Activated naive CD8-positive, alpha-beta T cell (primary cell): ENCODE measurements at regions not wholly inside any gene's neighbourhood (a gene's known extent, or its start where the extent isn't known, plus 50 kb on each side); places are given as distances from the start of the nearest gene placed in this dataset.
"Not testable (repeated sequence)": the region's sequence is repeated elsewhere in the genome, so short reads cannot be mapped to it uniquely, and the experiment has no call there.

Experiments
- H3K27ac Mint-ChIP-seq: one replicate; pipeline ENCODE4 v1.8.0; 2021; ENCODE audit warnings: mixed read lengths
- H3K27me3 Mint-ChIP-seq: one replicate; pipeline ENCODE4 v1.8.0; 2021; ENCODE audit warnings: mixed read lengths
- H3K36me3 Mint-ChIP-seq: one replicate; pipeline ENCODE4 v1.8.0; 2021; ENCODE audit warnings: mixed read lengths
- H3K4me1 Mint-ChIP-seq: one replicate; pipeline ENCODE4 v1.8.0; 2021; ENCODE audit warnings: low read depth, mixed read lengths
- H3K4me3 Mint-ChIP-seq: one replicate; pipeline ENCODE4 v1.8.0; 2021; ENCODE audit warnings: mild to moderate bottlenecking, mixed read lengths
- H3K9me3 Mint-ChIP-seq: one replicate; pipeline ENCODE4 v1.8.0; 2021; ENCODE audit warnings: low read depth, mixed read lengths

DNA sequence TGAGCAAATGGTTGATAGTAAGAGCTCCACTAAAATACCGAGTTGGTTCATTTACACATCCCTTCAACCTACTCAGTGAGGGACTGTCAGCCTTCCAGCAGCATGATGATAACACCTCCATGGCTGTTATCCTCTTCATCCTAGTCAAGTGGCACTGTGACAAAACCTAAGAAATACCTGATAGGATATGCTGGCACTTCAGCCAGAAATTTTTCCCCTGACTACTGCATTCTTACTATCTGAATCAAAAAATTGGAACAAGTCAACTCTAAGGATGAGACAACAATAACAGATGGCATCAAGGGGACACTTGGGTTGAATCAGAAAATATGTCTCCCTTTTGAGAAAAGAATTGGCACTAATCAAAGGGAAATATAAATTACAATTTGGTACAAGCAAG lies 193.9 kb downstream of the KCTD12 start:
- H3K36me3 Mint-ChIP-seq: peaks cover 2% of the 10 kb centered on the region
- H3K9me3 Mint-ChIP-seq: peaks cover 7% of the 10 kb centered on the region
- no peaks in the 10 kb centered on the region for H3K27me3 Mint-ChIP-seq
- H3K4me3 Mint-ChIP-seq: no peak overlapping the region
- no peak overlapping the region for H3K27ac Mint-ChIP-seq
- H3K4me1 Mint-ChIP-seq: no peaks in the 10 kb centered on the region

DNA sequence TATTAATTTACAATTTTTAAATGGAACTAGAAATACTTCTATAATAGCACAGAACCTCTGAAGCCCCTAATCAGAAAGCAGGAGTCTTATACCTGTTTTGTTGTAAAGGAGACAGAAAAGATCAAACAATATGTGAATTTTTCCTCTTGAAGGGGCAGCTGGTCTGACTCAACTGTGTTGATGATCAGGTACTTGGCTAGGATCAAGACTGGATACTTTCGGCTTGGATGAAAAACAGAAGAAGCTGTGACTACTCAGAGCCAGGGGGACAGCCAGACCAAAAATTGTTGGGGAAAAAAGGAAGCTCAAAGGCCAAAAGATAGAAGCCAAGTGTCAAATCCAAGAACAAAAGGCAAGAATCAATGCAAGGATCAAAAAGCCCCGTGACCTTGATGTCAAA lies 195.6 kb downstream of the KCTD12 start:
- Mint-ChIP-seq H3K27me3 (no peaks in the 10 kb centered on the region), H3K36me3 (peaks cover 2% of the 10 kb centered on the region), H3K27ac (no peak overlapping the region), H3K4me1 (no peaks in the 10 kb centered on the region), H3K4me3 (no peak overlapping the region), H3K9me3 (peaks cover 7% of the 10 kb centered on the region)

DNA sequence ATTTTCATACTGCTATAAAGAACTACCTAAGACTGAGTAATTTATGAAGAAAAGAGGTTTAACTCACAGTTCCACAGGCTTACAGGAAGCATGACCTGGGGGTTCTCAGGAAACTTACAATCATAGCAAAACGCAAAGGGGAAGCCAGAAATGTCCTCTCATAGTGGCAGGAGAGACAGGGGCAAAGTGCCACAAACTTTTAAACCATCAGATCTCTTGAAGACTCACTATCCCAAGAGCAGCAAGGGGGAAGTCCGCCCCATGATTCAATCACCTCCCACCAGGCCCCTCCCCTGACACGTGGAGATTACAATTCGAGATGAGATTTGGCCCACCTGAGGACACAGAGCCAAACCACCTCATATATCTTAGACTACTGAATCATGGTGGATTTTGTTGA lies 198.7 kb downstream of the KCTD12 start:
- Mint-ChIP-seq H3K9me3 (peaks cover 7% of the 10 kb centered on the region), H3K4me3 (no peak overlapping the region), H3K27ac (no peak overlapping the region), H3K36me3 (no peaks in the 10 kb centered on the region), H3K27me3 (no peaks in the 10 kb centered on the region), H3K4me1 (no peaks in the 10 kb centered on the region)

DNA sequence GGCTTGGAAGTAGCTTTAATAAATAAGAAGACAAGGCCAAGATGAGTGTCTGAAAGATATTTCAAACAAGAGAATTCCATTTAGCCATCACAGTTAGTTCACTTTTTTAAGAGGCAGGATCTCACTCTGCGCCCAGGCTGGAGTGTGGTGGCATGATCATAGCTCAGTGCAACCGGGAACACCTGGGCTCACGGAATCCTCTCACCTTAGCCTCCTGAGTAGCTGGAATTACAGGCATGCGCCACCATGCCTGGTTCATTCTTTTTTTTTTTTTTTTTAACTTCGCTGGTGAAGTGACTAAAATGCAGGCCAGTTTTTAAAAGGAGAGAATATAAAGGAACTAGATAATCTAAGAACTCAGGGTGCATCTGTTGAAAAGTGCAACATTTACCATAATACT lies 200.3 kb downstream of the KCTD12 start:
- Mint-ChIP-seq H3K4me1 (no peaks in the 10 kb centered on the region), H3K27me3 (no peaks in the 10 kb centered on the region), H3K4me3 (no peak overlapping the region), H3K36me3 (no peaks in the 10 kb centered on the region), H3K9me3 (peaks cover 7% of the 10 kb centered on the region), H3K27ac (no peak overlapping the region)

DNA sequence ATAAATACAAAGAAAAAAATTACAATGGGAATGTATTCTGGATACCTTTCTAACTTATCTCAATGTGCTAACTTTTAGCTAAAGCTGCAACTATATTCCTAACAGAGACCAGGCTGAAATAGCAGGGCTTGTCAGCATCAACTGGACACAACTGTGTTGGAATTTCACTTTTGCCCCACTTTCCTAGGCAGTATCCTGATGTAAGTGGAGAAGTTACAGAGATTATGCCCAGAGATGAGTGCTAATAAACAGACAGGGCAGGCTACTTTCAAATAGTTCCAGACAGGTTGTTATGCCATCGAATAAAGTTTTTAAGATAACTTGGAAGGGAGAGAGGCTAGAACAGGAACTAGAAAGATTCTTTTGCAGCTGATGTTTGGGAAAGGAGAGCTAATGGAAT lies 201.9 kb downstream of the KCTD12 start:
- peaks cover 3% of the 10 kb centered on the region for H3K9me3 Mint-ChIP-seq
- no peak overlapping the region for H3K4me3 Mint-ChIP-seq
- no peak overlapping the region for H3K27ac Mint-ChIP-seq
- no peaks in the 10 kb centered on the region for H3K27me3 Mint-ChIP-seq
- H3K4me1 Mint-ChIP-seq: no peaks in the 10 kb centered on the region
- H3K36me3 Mint-ChIP-seq: no peaks in the 10 kb centered on the region

DNA sequence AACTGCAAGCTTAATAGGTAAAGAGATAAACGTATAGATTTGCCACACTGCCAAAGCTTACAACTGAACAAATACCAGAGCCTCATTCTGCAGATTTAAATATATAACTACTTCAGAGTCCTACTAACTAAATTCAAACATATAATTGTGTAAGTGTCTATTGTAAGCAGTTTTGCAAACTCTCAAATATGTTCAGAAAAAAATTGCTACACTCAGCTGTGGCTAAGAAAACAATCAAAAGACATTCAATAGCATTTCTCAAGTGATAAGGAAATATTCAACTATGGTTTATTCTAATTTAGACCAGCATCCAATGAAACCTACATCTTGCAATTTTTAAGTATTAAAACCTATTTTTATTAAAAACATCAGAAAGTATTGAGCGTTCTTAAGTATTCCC lies 202.4 kb downstream of the KCTD12 start:
- Mint-ChIP-seq H3K4me3 (no peak overlapping the region), H3K36me3 (no peaks in the 10 kb centered on the region), H3K4me1 (no peaks in the 10 kb centered on the region), H3K27ac (no peak overlapping the region), H3K9me3 (no peaks in the 10 kb centered on the region), H3K27me3 (no peaks in the 10 kb centered on the region)

DNA sequence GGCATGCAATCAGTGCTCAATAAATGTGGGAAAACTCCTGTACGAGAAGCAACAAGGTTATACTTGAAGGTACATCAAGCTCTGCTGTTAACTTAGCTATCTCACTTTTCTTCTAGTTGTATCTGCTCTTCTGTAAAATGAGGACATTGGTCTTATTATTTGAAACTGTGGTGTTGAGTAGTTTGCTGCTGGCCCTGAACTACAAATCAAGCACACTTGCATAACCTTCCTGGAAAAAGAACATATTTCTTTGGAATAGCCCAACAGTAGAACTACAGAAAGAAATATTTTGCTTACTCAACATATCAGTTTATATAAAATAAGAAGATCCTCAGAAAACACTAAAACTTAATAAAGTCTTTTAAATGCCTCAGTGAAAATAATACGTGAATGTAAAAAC lies 203.0 kb downstream of the KCTD12 start:
- Mint-ChIP-seq H3K9me3 (no peaks in the 10 kb centered on the region), H3K36me3 (no peaks in the 10 kb centered on the region), H3K4me1 (no peaks in the 10 kb centered on the region), H3K27me3 (no peaks in the 10 kb centered on the region), H3K4me3 (no peak overlapping the region), H3K27ac (no peak overlapping the region)

DNA sequence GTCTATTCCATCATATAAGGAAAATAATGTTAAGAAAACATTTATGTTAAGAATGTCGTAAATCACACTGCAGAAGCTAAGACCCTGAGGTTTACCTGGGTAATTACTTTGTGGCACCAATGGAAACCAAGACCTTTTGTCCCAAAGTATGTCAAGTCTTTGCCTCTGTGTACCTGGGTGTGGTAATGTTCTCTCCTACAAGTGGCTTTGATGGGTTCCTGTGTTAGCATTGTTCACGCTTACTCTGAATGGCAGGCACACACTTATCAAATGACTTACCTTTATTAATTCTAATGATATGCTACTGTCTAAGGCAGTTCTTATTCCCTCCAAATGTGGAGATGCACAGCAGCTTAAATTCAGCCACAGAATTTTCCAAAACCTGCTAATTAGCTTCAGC lies 206.1 kb downstream of the KCTD12 start:
- Mint-ChIP-seq H3K27me3 (peaks cover 1% of the 10 kb centered on the region), H3K36me3 (no peaks in the 10 kb centered on the region), H3K27ac (no peak overlapping the region), H3K4me1 (no peaks in the 10 kb centered on the region), H3K4me3 (no peak overlapping the region), H3K9me3 (no peaks in the 10 kb centered on the region)

DNA sequence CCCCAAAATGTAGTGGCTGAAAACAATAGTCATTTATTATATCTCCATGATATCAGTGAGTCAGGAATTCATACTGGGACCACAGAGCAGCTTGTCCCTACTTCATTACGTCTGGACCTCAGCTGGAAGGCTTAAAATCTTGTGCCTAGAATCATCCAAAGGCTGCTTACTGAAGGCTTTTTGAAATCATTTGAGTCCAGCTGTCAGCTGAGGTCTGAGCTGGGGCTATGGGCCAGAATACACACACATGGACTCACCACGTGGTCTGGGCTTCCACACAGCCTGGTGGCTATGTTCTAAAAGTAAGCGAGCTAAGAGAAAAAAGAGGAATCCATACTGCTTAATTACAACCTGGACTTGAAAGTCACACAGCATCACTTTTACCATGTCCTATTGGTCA lies 209.2 kb downstream of the KCTD12 start:
- Mint-ChIP-seq H3K36me3 (no peaks in the 10 kb centered on the region), H3K27ac (no peak overlapping the region), H3K27me3 (peaks cover 3% of the 10 kb centered on the region), H3K9me3 (no peaks in the 10 kb centered on the region), H3K4me1 (no peaks in the 10 kb centered on the region), H3K4me3 (no peak overlapping the region)

DNA sequence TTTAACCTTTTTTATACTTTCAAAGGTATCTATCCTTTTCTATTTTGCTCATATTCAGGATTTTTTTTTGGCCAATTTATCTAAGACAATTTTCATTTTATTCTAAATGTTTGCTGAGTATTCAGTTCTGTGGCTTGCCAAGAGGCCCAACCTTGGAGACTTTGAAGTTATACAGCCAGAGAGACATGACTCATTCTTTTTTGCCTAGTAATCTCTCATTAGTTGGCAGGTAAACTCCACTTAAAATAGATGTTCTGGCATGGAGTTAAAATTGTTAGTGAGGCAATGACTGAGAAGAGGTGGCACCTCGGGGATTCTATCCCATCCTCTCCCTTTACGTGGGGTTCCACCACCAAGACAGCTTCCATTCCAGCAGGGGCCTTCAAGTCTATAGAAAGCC lies 213.8 kb downstream of the KCTD12 start:
- H3K36me3 Mint-ChIP-seq: no peaks in the 10 kb centered on the region
- peaks cover 3% of the 10 kb centered on the region for H3K27me3 Mint-ChIP-seq
- no peaks in the 10 kb centered on the region for H3K9me3 Mint-ChIP-seq
- H3K4me3 Mint-ChIP-seq: no peak overlapping the region
- no peak overlapping the region for H3K27ac Mint-ChIP-seq
- H3K4me1 Mint-ChIP-seq: peaks cover under 1% of the 10 kb centered on the region

DNA sequence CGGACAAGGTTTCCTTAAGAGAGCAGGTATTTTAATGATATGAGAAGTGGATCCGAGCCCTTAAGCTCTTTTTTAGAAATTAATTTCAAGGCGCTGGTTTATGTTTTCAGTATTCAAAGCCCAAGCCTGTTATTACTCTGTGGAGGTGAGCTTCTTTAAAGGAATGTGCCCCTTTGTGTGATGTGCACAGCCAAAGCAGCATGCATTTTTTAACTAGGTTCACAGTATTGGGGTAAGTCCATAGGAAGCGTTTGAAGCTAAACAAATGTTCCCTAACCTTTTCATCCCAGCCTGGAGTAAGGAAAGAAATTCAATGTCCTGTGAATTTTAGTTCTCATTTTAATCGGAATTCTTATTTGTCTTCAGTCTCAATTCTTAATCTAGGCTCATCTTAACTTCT lies 217.5 kb downstream of the KCTD12 start:
- no peak overlapping the region for H3K4me3 Mint-ChIP-seq

DNA sequence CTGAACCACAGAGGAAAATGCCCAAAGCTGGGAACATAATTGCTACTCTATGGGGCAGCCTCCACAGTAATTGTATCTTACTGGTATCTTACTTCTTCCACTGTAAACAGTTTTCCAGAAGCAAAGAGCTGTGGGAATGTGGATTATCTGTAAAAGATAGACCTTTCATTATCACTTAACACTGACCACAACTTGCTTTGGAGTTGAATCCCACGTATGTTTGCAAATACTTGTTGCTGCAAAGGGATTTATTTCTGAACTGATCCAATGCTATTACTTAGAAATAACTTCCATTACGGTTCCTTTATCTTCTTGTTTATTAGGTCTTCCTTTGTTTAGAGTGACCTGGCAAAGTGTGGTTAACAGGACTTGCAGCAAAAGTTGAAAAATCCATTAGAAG lies 218.1 kb downstream of the KCTD12 start:
- no peaks in the 10 kb centered on the region for H3K27me3 Mint-ChIP-seq
- no peak overlapping the region for H3K4me3 Mint-ChIP-seq
- H3K36me3 Mint-ChIP-seq: no peaks in the 10 kb centered on the region
- H3K4me1 Mint-ChIP-seq: peaks cover 2% of the 10 kb centered on the region
- H3K9me3 Mint-ChIP-seq: no peaks in the 10 kb centered on the region
- H3K27ac Mint-ChIP-seq: no peak overlapping the region

More for the DNA sequence above, 217.5 kb downstream of the KCTD12 start:
- Mint-ChIP-seq H3K4me1 (peaks cover 2% of the 10 kb centered on the region), H3K27ac (no peak overlapping the region), H3K36me3 (no peaks in the 10 kb centered on the region), H3K27me3 (no peaks in the 10 kb centered on the region), H3K9me3 (no peaks in the 10 kb centered on the region)

DNA sequence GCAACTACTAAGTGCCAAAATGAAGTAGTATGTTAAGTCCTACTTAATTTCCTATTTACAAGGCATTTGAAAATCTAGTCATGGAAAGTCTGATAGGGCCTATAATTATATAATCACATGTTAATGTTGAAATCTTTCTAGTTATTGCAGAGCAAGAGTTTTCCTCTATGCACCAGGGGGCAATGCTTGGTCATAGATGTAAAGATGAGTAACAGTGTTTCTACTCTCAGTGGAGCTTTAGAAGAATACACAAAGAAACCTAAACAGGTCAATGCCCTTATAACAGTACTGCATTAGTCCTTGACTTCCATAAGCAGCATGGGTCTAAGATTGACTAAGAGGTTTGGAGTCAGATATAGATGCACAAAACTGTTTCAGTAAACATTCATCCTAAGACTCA lies 218.7 kb downstream of the KCTD12 start:
- H3K27me3 Mint-ChIP-seq: no peaks in the 10 kb centered on the region
- peaks cover 2% of the 10 kb centered on the region for H3K4me1 Mint-ChIP-seq
- H3K4me3 Mint-ChIP-seq: no peak overlapping the region
- H3K27ac Mint-ChIP-seq: no peak overlapping the region
- no peaks in the 10 kb centered on the region for H3K36me3 Mint-ChIP-seq
- H3K9me3 Mint-ChIP-seq: no peaks in the 10 kb centered on the region

DNA sequence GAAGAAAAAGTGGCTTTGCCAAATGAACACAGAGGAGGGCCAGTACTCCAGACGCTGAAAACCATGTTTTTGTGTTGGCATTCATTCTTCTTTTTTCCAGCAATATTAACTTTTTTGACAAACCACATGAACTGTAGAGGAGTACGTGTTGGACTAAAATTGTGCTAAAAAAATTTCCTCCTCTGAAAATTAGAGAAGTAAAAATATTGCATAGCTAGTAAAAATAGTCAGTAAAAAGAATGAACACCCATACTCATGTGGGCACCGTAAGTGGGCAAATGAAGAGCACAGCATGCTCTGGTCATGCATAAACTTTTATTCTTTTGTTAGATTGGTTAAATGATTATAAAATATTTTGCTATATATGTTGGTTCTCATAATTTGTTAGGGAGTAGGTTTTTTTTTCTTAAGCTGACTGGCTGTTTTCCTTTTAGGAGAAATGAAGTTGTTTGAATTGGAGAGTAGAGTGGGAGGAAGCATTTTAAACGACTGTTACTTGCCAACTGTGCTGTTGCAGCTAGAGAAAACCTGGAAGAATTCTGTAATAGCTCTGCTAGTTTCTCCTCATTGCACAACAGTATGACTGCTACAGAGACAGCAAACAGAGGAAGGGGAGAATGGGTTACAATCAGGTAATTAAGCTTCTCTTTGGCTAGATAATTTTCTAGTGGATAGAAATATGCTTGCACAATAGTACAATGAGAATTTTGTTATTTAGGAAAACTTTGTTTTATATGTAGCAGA lies 222.4 kb downstream of the KCTD12 start:
- no peak overlapping the region for H3K27ac Mint-ChIP-seq
- no peaks in the 10 kb centered on the region for H3K27me3 Mint-ChIP-seq
- no peaks in the 10 kb centered on the region for H3K36me3 Mint-ChIP-seq
- H3K9me3 Mint-ChIP-seq: no peaks in the 10 kb centered on the region
- H3K4me1 Mint-ChIP-seq: peaks cover 2% of the 10 kb centered on the region
- no peak overlapping the region for H3K4me3 Mint-ChIP-seq

DNA sequence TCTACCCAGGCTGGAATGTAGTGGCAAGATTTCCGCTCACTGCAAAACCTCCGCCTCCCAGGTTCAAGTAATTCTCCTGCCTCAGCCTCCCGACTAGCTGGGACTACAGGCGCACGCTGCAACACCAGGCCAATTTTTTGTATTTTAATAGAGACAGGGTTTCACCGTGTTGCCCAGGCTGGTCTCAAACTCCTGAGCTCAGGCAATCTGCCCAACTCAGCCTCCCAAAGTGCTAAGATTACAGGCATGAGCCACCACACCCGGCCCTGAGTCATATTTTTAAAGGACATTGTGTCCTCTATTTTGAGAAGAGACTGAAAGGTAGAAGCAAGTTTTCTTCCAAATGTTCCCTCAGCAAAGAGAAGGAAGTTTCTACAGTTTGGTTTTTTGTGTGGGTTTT lies 227.1 kb downstream of the KCTD12 start:
- not testable (repeated sequence) for H3K4me3 Mint-ChIP-seq, H3K36me3 Mint-ChIP-seq, H3K27me3 Mint-ChIP-seq, H3K9me3 Mint-ChIP-seq, H3K27ac Mint-ChIP-seq, H3K4me1 Mint-ChIP-seq

DNA sequence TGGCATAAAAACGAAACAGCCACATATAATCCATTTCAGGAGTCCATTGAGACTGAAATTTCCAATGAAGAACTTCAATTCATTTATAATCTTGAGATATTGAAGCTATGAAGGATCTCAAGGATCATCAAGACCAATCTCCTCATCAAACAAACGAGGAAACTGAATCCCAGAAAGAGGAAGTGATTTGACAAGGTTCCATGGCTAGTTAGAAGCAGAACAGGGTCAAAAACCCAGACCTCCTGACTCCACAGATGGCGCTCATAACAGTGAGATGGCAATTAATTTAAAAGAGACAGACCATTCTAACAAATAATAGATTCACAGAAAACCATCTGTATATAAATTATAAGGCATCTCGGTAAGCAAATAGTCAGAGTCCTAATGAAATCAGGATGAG lies 229.7 kb downstream of the KCTD12 start:
- no peaks in the 10 kb centered on the region for H3K36me3 Mint-ChIP-seq
- peaks cover 7% of the 10 kb centered on the region for H3K27me3 Mint-ChIP-seq
- no peaks in the 10 kb centered on the region for H3K4me1 Mint-ChIP-seq
- H3K9me3 Mint-ChIP-seq: no peaks in the 10 kb centered on the region
- H3K27ac Mint-ChIP-seq: no peak overlapping the region
- H3K4me3 Mint-ChIP-seq: no peak overlapping the region
